ENCODE measurements at regions not wholly inside any gene's neighbourhood (a gene's known extent, or its start where the extent isn't known, plus 50 kb on each side); places are given as distances from the start of the nearest gene placed in this dataset.

- intact Hi-C loops (cut with micrococcal nuclease): no loop called here
- Mint-ChIP-seq H3K27ac (no peak overlapping the region), H3K36me3 (ENCODE audit: low read depth) (no peaks in the 10 kb centered on the region), H3K27me3 (no peaks in the 10 kb centered on the region), H3K4me3 (no peak overlapping the region), H3K4me1 (no peaks in the 10 kb centered on the region), H3K9me3 (no peaks in the 10 kb centered on the region)
- DNase-seq (no peak), ATAC-seq (ENCODE audit: low read depth) (no peak)
- ChIA-PET POLR2A (no interaction called here), CTCF (no interaction called here)
- TF ChIP-seq CTCF (IDR thresholded peaks at IDR 0.05): no peak
Observed at GRCh38 chr2:67246791-67247190, 150.3 kb upstream of the ETAA1 start.

- POLR2A ChIA-PET: no interaction called here
Observed at GRCh38 chr2:67251741-67252140, 145.4 kb upstream of the ETAA1 start.

DNA sequence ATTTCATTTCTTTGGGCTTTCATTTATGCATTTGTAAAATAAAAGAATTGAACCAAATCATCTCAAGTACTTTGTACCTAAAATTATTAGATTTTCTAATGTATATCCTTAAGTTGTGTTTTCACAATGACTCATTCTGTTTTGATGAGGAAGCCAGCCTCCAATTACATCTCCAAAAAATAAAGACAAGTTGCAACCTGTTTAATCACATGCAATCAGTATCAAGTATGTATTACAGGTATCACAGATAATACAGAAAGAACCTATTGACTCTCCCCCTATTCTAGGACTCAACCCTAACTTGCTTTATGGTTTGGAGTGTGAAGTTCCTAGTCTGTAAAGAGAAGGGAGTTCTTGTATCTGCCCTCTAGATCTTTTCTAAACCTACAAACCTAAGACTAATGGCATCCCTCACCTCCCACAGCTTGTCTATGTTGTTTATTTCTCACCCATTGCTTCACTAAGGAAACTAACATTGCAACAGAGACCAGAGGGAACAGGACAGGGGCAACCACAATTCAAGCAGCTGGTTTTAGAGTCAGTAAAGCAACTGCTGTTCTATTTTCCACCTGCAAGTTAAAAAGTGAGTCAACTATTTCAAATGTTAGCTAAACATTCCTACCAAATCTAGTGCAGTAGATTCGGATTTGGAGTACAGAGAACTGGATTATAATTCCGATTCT is 141.1 kb upstream of the ETAA1 start:
- POLR2A ChIA-PET: no interaction called here
- no peak for ATAC-seq (ENCODE audit: low read depth)
- Mint-ChIP-seq H3K36me3 (ENCODE audit: low read depth) (no peaks in the 10 kb centered on the region), H3K9me3 (no peaks in the 10 kb centered on the region), H3K4me3 (no peak overlapping the region), H3K27me3 (no peaks in the 10 kb centered on the region), H3K4me1 (no peaks in the 10 kb centered on the region), H3K27ac (no peak overlapping the region)
- intact Hi-C loops (cut with micrococcal nuclease): no loop called here
- TF ChIP-seq CTCF (IDR thresholded peaks at IDR 0.05): no peak
- CTCF ChIA-PET: no interaction called here
- no peak for DNase-seq

More at GRCh38 chr2:67251741-67252140, 145.4 kb upstream of the ETAA1 start:
- no peak for TF ChIP-seq CTCF (IDR thresholded peaks at IDR 0.05)
- Mint-ChIP-seq H3K36me3 (ENCODE audit: low read depth) (no peaks in the 10 kb centered on the region), H3K4me3 (no peak overlapping the region), H3K27me3 (no peaks in the 10 kb centered on the region), H3K4me1 (no peaks in the 10 kb centered on the region), H3K27ac (no peak overlapping the region), H3K9me3 (no peaks in the 10 kb centered on the region)
- CTCF ChIA-PET: interaction anchor here (0.6 kb wide), 1 partner anchor 491 kb away, joined by 4 read pairs; no protein-coding TSS in a partner anchor
- DNase-seq (no peak), ATAC-seq (ENCODE audit: low read depth) (no peak)
- intact Hi-C loops (cut with micrococcal nuclease): no loop called here

GRCh38 chr2:67256892-67257291 is 140.2 kb upstream of the ETAA1 start:
- intact Hi-C loops (cut with micrococcal nuclease): no loop called here
- DNase-seq (no peak), ATAC-seq (ENCODE audit: low read depth) (no peak)
- H3K27me3 Mint-ChIP-seq: no peaks in the 10 kb centered on the region
- ChIA-PET CTCF (no interaction called here), POLR2A (interaction anchor here (0.7 kb wide), 1 partner anchor 13 kb away, joined by 5 read pairs; no protein-coding TSS in a partner anchor)
- H3K9me3 Mint-ChIP-seq: no peaks in the 10 kb centered on the region
- no peaks in the 10 kb centered on the region for H3K4me1 Mint-ChIP-seq
- no peak overlapping the region for H3K4me3 Mint-ChIP-seq
- TF ChIP-seq CTCF (IDR thresholded peaks at IDR 0.05): no peak
- no peak overlapping the region for H3K27ac Mint-ChIP-seq
- no peaks in the 10 kb centered on the region for H3K36me3 Mint-ChIP-seq (ENCODE audit: low read depth)

GRCh38 chr2:67258122-67258521 is 139.0 kb upstream of the ETAA1 start:
- ATAC-seq (ENCODE audit: low read depth): no peak
- Mint-ChIP-seq H3K36me3 (ENCODE audit: low read depth) (no peaks in the 10 kb centered on the region), H3K9me3 (peaks cover 3% of the 10 kb centered on the region), H3K4me1 (no peaks in the 10 kb centered on the region), H3K27ac (no peak overlapping the region), H3K4me3 (no peak overlapping the region), H3K27me3 (no peaks in the 10 kb centered on the region)
- CTCF ChIA-PET: no interaction called here
- no peak for DNase-seq
- intact Hi-C loops (cut with micrococcal nuclease): no loop called here
- POLR2A ChIA-PET: no interaction called here
- TF ChIP-seq CTCF (IDR thresholded peaks at IDR 0.05): no peak

Measured in activated B cell treated with CpG ODN at 0.5 μM for 24 hours (primary cell).